Breast epithelium (tissue), 4 donors: ENCODE measurements at regions not wholly inside any gene's neighbourhood (a gene's known extent, or its start where the extent isn't known, plus 50 kb on each side); places are given as distances from the start of the nearest gene placed in this dataset.

Experiments
- DNase-seq, 2 donors: peaks; one replicate each; pipeline ENCODE4 v3.0.0-alpha.2; 2019; ENCODE audit warnings: low spot score in 2 of 2
- H3K27ac ChIP-seq, 2 donors: fragments of 200-600 bp; sonication (generic) in 1 of 2; one replicate each; pipeline ENCODE4 v1.5.1; 2016 to 2019; ENCODE audit warnings: mild to moderate bottlenecking in 1 of 2
- H3K27me3 ChIP-seq, 2 donors: fragments of 200-600 bp; sonication (generic) in 1 of 2; one replicate each; pipeline versions ENCODE4 v1.5.1 to v1.6.0; 2017 to 2019; ENCODE audit warnings: control low read depth in 1 of 2, mild to moderate bottlenecking in 1 of 2
- H3K36me3 ChIP-seq: fragments of 200-600 bp; one replicate; pipeline ENCODE4 v1.5.1; 2019
- H3K4me1 ChIP-seq, 2 donors: fragments of 200-600 bp; sonication (generic); one replicate each; pipeline ENCODE4 v1.5.1; 2016 to 2019; ENCODE audit warnings: control low read depth in 1 of 2
- H3K4me3 ChIP-seq, 3 donors: fragments of 200-600 bp; sonication (generic); 1 replicate in 2 of 3; 2 replicates in 1 of 3; pipeline ENCODE4 v1.5.1; 2016 to 2019; ENCODE audit warnings: mild to moderate bottlenecking in 3 of 3, moderate library complexity in 2 of 3
- H3K9me3 ChIP-seq, 2 donors: fragments of 200-600 bp; sonication (generic) in 1 of 2; one replicate each; pipeline ENCODE4 v1.5.1; 2016 to 2019; ENCODE audit warnings: control low read depth in 1 of 2
- POLR2A ChIP-seq: fragments of 450-650 bp; IDR thresholded peaks from one replicate; pipeline ENCODE4 v1.6.1; 2016; ENCODE audit warnings: antibody characterized with exemption, mild to moderate bottlenecking, moderate library complexity
- POLR2AphosphoS5 ChIP-seq, 3 donors: sonication (generic); formaldehyde crosslinking; IDR thresholded peaks; one replicate each; pipeline ENCODE4 v1.6.1; 2017; ENCODE audit warnings: antibody characterized with exemption in 3 of 3
- intact Hi-C: fragments of 100-400 bp; cut with DNase I; formaldehyde crosslinking; loops from one replicate; pipeline ENCODE4 v1.15.1; 2023; ENCODE audit warnings: low total_unique reads
- TF ChIP-seq, protein P1 (sequence below), 3 donors: fragments of 450-650 bp; IDR thresholded peaks; one replicate each; pipeline ENCODE4 v1.5.1; 2016 to 2017; ENCODE audit warnings: antibody characterized with exemption in 3 of 3, mild to moderate bottlenecking in 3 of 3, moderate library complexity in 3 of 3

DNA sequence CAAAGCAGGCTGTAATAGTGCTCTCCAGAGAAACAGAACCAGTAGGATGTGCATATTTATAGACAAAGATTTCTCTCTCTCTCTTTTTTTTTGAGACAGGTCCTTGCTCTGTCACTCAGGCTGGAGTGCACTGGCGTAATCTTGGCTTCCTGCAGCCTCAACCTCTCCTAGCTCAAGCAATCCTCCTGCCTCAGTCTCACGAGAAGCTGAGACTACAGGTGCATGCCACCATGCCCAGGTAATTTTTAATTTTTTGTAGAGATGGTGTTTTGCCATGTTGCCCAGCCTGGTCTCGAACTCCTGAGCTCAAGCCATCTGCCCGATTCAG, 67.1 kb upstream of the CHD2 start:
- peak overlapping the region in 1 of 3 donors; percentile 39 for H3K4me3 ChIP-seq
- intact Hi-C loops, result loop anchor here (10.0 kb wide), 1 partner anchor 1368 kb away; no protein-coding TSS in a partner anchor
- no peaks in the 10 kb centered on the region for H3K27me3 ChIP-seq
- no peak for DNase-seq
- H3K9me3 ChIP-seq, result no peaks in the 10 kb centered on the region
- H3K36me3 ChIP-seq, result no peaks in the 10 kb centered on the region
- H3K4me1 ChIP-seq, result peaks cover 6% of the 10 kb centered on the region in 2 donors
- no peak for TF ChIP-seq POLR2AphosphoS5 (IDR thresholded peaks at IDR 0.05)
- no peak for TF ChIP-seq POLR2A
- TF ChIP-seq, protein P1, sequence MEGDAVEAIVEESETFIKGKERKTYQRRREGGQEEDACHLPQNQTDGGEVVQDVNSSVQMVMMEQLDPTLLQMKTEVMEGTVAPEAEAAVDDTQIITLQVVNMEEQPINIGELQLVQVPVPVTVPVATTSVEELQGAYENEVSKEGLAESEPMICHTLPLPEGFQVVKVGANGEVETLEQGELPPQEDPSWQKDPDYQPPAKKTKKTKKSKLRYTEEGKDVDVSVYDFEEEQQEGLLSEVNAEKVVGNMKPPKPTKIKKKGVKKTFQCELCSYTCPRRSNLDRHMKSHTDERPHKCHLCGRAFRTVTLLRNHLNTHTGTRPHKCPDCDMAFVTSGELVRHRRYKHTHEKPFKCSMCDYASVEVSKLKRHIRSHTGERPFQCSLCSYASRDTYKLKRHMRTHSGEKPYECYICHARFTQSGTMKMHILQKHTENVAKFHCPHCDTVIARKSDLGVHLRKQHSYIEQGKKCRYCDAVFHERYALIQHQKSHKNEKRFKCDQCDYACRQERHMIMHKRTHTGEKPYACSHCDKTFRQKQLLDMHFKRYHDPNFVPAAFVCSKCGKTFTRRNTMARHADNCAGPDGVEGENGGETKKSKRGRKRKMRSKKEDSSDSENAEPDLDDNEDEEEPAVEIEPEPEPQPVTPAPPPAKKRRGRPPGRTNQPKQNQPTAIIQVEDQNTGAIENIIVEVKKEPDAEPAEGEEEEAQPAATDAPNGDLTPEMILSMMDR (IDR thresholded peaks at IDR 0.05), result no peak
- peak overlapping the region; percentile 92 to 95 for H3K27ac ChIP-seq

DNA sequence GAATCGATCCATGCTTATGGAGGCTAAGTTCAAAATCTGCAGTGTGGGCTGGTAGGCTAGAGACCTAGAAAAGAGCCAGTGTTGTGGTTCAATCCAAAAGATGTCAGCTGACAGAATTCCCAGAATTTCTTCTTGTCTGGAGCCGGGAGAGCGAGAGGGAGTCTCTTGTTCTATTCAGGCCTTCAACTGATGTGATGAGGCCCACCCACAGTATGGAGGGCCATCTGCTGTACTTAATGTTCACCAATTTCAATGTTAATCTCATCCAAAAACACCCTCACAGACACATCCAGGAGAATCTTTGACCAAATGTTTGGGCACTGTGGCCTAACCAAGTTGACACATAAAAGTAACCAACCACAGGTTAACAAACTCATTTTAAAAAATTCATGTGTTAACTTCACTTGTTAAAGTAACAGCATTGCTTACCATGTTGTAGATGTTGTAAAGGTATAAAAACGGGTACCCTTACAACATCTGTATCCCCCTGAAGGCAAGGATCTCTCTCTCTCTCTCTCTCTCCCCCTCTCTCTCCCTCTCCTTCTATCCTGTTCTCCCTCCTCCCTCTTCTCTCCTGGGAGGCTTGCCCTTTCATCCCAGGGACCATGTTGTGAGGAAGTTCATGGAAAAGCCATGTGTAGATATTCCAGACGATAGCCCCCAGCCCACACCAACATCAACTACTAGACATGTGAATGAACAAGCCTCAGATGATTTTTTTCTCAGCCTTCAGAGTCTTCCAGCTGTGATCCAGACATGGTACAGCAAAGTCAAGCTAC, 66.4 kb upstream of the CHD2 start:
- Histone ChIP-seq H3K36me3 (no peaks in the 10 kb centered on the region), H3K27me3 (no peaks in the 10 kb centered on the region), H3K9me3 (no peaks in the 10 kb centered on the region), H3K27ac (peak overlapping the region; percentile 92 to 95), H3K4me3 (no peak overlapping the region), H3K4me1 (peaks cover 6% of the 10 kb centered on the region in 2 donors)
- TF ChIP-seq, protein P1 (IDR thresholded peaks at IDR 0.05), result no peak
- TF ChIP-seq POLR2AphosphoS5 (IDR thresholded peaks at IDR 0.05), result no peak
- TF ChIP-seq POLR2A, result no peak
- DNase-seq, result no peak
- intact Hi-C loops, result loop anchor here (10.0 kb wide), 1 partner anchor 1369 kb away; no protein-coding TSS in a partner anchor

DNA sequence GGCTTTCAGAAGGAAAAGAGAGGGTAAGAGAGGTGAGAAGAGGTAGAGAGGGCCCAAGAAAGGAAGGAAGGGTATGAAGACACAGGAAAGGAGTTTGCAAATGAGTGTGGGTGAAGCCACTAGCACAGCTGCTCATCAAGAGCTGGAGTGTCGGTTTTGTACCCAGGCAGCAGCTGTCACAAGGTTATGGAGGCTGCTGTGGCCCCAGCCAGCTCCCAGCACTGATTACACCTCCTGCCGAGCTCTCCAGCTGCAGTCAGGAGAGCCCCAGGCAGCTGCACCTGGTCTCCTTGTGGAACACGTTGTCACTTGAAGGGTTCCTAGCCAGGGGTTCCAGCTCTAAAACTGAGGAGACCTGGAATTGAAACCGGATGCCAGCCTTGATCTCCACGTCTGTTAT, 60.4 kb upstream of the CHD2 start:
- TF ChIP-seq, protein P1 (IDR thresholded peaks at IDR 0.05), result no peak
- TF ChIP-seq POLR2AphosphoS5 (IDR thresholded peaks at IDR 0.05) (no peak), POLR2A (no peak)
- Histone ChIP-seq H3K4me3 (no peak overlapping the region), H3K27ac (peak overlapping the region; percentile 56 to 79), H3K9me3 (no peaks in the 10 kb centered on the region), H3K36me3 (no peaks in the 10 kb centered on the region), H3K4me1 (no peaks in the 10 kb centered on the region), H3K27me3 (no peaks in the 10 kb centered on the region)
- intact Hi-C loops, result loop anchor here (10.0 kb wide), 1 partner anchor 1375 kb away; no protein-coding TSS in a partner anchor
- no peak for DNase-seq

DNA sequence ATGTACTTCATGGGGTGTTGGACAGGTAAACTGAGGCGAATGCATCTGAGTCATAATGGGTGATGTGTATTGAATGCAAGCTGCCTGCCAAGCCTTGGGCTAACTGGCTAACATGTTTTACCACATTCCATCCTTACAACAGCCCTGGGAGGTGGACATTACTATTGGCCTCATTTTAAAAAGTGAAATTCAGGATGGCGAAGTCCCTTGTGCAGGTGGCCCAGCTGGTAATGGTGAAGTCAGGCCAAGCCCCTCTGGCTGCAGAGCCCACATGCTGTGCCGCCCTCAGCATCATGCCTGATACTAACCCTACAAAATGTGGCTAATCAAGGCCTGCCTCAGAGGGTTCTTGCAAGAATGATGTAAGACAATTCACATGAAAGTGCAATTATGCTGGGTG, 60.0 kb upstream of the CHD2 start:
- Histone ChIP-seq H3K9me3 (no peaks in the 10 kb centered on the region), H3K27ac (peak overlapping the region; percentile 56 to 79), H3K27me3 (no peaks in the 10 kb centered on the region), H3K4me1 (no peaks in the 10 kb centered on the region), H3K36me3 (no peaks in the 10 kb centered on the region), H3K4me3 (no peak overlapping the region)
- DNase-seq, result peak; percentile 54 to 65
- intact Hi-C loops, result no loop called here
- TF ChIP-seq POLR2AphosphoS5 (IDR thresholded peaks at IDR 0.05) (peak in 1 of 3 donors; percentile 64), POLR2A (no peak)

DNA sequence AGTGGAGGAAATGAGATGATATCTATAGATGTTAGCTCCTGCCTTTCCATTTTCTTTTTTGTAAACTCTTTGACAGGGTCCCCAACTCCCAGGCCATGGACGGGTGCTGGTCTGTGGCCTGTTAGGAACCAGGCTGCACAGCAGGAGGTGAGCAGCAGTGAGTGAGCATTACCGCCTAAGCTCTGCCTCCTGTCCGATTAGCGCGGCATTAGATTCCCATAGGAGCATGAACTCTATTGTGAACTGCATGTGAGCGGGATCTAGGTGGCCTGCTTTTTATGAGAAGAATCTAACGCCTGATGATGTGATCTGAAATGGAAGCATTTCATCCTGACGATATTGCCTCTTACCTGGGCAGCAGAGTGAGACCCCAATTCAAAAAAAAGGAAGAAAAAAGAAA, 56.8 kb upstream of the CHD2 start:
- no peaks in the 10 kb centered on the region for H3K9me3 ChIP-seq
- H3K27me3 ChIP-seq, result no peaks in the 10 kb centered on the region
- TF ChIP-seq POLR2A, result no peak
- TF ChIP-seq, protein P1 (IDR thresholded peaks at IDR 0.05), result no peak
- TF ChIP-seq POLR2AphosphoS5 (IDR thresholded peaks at IDR 0.05), result no peak
- DNase-seq, result no peak
- intact Hi-C loops, result no loop called here
- no peaks in the 10 kb centered on the region for H3K36me3 ChIP-seq
- H3K27ac ChIP-seq, result no peak overlapping the region
- no peaks in the 10 kb centered on the region for H3K4me1 ChIP-seq
- no peak overlapping the region for H3K4me3 ChIP-seq
